Astrocyte of the spinal cord (primary cell): ENCODE measurements at regions not wholly inside any gene's neighbourhood (a gene's known extent, or its start where the extent isn't known, plus 50 kb on each side); places are given as distances from the start of the nearest gene placed in this dataset.

ENCODE experiments used
- DNase-seq: peaks from one replicate; pipeline ENCODE4 v3.0.0; 2011; ENCODE audit warnings: low read depth, low spot score
- H3K4me3 ChIP-seq: 2 replicates; pipeline ENCODE4 v1.5.1; 2011; ENCODE audit warnings: low read depth, mild to moderate bottlenecking, low read length, moderate library complexity
- CTCF ChIP-seq: IDR thresholded peaks from 2 replicates; pipeline ENCODE4 v1.5.1; 2012; ENCODE audit warnings: low read depth, mild to moderate bottlenecking, low read length, inconsistent platforms
- in situ Hi-C: cut with HindIII; loops from 2 replicates; pipeline ENCODE4 v1.10.0; 2017; ENCODE audit warnings: low sequenced_read_pairs

- no peak overlapping the region for H3K4me3 ChIP-seq
- TF ChIP-seq CTCF = no peak
- in situ Hi-C loops = no loop called here
- DNase-seq = no peak
Observed at GRCh38 chr22:49324527-49325491, 502.9 kb downstream of the BRD1 start.

DNA sequence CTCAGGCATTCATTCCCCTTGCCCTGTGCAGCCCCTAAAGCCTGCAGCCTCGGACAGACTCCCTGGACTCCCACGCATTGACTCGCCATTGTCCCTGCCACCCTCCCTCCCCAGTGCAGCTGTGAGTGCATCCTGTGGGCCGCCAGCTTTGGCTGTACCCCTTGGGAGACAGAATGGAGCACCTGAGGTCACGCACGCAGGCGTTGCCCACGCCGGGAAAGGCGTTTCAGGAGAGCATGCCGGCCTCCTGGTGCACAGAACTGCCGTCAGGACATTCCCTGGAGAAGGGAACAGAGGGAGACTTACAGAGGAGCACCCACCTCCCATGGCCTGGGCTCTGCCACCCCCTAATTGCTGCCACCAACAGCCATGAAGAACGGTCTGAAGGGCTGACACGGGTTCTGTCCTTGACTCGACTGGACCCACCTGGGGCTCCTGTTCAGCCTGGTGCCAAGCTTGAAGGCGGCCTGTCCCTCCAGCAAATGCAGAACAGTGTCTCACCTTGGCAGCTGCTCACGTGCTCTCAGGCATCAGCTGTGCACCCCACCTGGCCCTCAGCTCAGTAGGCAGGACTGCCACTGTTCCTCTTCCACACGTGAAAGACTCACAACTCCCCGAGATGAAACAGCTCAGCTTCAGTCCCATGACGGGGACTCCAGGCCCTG, 503.8 kb downstream of the BRD1 start:
- in situ Hi-C loops = no loop called here
- no peak for TF ChIP-seq CTCF
- H3K4me3 ChIP-seq = no peak overlapping the region
- DNase-seq = no peak

DNA sequence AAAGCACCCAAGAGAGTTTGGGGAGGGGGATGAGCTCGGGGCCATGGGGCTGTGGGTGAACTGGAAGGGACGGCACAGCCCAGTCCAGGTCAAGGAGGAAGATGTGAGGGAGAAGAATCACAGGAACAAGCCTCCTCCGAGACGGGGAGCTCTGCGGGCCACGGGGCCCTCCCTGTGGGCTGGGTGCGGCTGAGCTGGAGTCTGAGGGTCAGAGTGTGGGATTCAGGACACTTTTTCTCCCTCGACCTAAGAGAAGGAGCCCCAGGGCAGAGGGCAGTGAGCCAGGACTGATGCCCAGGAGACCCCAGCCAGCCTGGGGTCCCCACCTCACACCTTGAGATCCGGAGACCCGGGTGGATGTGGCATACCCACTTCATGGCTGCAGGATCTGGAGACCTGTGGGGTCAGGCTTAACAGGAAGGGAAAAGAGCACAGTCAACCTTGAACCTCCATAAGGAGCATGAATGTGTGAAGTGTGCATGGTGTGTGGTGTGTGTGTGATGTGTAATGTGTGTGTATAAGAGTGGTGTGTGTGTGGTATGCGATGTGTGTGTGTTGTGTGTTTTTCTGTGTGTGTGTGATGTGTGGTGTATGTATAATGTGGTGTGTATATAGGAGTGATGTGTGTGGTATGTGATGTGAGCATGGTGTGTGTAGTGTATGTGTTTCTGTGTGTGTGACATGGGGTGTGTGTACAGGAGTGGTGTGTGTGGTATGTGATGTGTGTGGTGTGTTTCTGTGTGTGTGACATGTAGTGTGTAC, 504.6 kb downstream of the BRD1 start:
- TF ChIP-seq CTCF = no peak
- no peak overlapping the region for H3K4me3 ChIP-seq
- in situ Hi-C loops = no loop called here
- DNase-seq = no peak

DNA sequence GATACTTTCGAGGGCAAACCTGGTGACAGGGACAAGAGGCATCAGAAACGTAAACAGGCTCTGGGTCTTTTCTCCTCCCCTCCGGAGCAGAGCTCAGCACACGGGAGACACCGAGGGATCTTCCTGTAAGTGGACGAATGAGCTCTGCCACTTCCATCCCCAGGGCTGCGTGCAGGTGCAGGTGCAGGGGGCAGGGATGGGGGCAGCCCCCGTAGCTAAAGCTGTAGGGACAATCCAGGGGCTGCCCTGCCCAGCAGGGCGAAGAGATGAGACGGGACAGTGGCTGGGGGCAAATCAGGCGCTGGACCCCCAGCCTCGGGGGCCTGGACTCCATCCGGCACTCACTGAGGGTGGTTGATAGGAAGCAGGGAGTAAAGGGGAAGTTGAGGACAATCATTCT, 505.4 kb downstream of the BRD1 start:
- no peak for TF ChIP-seq CTCF
- H3K4me3 ChIP-seq = no peak overlapping the region
- no peak for DNase-seq
- in situ Hi-C loops = no loop called here

- no peak for DNase-seq
- in situ Hi-C loops = no loop called here
- TF ChIP-seq CTCF = no peak
- no peak overlapping the region for H3K4me3 ChIP-seq
Observed at GRCh38 chr22:49321477-49322055, 506.1 kb downstream of the BRD1 start.
